Inflammatory macrophage treated with lipopolysaccharide for 4 hours (primary cell): ENCODE measurements at regions not wholly inside any gene's neighbourhood (a gene's known extent, or its start where the extent isn't known, plus 50 kb on each side); places are given as distances from the start of the nearest gene placed in this dataset.
"Not testable (repeated sequence)": the region's sequence is repeated elsewhere in the genome, so short reads cannot be mapped to it uniquely, and the experiment has no call there.

Experiments used
- DNase-seq: peaks from one replicate; pipeline ENCODE4 v3.0.0-alpha.2; 2020

DNA sequence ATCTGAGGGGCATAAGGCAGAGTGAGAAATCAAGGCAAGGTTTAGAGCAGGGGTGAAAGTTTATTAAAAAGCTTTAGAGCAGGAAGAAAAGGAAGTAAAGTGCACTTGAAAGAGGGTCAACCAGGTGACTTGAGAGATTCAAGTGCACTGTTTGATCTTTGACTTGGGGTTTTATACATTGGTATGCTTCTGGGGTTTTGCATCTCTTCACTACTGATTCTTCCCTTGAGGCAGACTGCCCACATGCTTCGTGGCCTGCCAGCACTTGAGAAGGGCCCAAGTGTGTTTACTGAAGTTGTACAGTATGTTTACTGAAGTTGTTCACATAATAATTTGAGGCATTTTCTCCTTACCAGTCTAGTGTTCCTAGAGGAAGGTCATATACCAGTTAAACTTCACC is 367.0 kb upstream of the UBE2E2 start:
- DNase-seq, result no peak

DNA sequence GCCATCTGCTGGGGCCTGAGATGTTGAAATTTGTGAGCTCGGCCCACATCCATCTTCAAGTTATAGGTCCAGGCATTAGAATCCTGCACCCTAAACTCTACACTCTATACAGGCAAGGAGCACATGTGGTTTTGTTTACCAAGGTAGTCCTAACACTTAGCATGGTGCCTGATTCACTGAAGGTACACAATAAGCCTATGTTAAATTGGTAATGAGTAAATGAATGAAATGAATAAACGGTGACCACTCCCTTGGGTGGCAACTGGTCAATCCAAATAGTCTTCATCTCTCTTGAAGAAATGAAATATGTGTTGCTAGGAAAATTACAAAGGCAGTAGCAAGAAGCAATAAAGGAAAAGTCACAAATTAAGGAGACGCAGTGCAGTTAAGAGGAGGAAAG is 359.3 kb upstream of the UBE2E2 start:
- no peak for DNase-seq

DNA sequence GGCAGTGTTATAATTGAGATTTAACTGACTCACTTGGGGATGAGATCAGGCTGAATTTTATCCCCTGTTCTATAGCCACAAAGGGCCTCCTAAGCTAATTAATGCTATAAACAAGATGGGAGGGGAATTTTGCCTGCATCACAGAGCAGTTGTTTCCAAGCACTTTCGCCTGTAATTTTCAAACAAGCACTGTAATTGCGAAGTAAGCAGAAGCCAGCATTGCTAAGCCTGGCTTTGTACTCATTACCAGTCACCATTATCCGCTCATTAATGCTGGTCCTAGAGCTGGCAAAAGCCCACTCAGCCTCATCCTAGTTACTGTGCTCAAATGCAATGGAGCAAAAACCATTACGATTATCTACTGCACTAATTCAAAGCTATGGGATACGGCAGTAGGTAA is 356.6 kb upstream of the UBE2E2 start:
- no peak for DNase-seq

DNA sequence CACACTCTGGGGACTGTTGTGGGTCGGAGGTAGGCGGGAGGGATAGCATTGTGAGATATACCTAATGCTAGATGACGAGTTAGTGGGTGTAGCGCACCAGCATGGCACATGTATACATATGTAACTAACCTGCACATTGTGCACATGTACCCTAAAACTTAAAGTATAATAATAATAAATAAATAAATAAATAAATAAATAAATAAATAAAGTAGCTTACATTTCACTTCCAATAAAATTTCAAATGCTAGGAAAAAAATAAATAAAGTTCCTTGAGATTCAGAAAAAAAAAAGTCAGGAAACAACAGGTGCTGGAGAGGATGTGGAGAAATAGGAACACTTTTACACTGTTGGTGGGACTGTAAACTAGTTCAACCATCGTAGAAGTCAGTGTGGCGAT is 353.5 kb upstream of the UBE2E2 start:
- DNase-seq, result not testable (repeated sequence)

DNA sequence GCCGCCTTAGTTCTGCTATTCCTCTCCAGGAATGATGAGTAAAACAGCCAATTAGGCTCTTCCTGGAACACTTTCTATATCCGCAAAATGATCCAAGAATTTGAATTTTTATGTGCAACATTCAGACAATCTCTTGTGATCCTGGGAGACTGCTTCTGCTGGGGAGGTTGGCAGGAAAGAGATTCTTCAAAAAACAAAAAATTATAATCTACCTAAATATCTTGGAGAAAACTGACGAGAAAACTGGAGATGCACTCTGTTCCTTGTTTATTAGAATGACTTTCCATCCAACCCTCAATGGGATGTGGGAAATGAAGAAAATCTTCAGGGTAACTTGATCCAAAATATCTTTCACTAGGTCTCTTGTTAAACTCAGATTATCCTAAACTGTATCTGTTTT is 346.3 kb upstream of the UBE2E2 start:
- no peak for DNase-seq

DNA sequence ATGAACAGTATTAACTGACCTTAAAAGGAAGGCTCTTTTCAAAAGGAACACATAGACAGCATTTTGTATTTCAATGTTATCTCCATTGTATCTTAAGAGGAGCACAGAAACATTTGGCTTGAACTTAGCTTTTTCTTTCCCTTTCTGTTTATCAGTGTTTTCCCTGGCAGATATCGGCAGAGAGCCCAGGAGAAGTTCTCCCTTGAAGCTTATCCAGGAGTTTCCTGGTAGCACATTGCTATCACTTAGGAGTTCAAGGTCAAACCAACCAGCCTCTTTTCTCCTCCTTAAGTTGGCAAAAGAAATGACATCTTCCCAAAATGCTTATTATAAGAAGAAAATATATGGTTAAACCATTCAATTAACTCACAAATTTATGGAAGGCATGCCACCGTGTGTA is 344.6 kb upstream of the UBE2E2 start:
- no peak for DNase-seq

DNA sequence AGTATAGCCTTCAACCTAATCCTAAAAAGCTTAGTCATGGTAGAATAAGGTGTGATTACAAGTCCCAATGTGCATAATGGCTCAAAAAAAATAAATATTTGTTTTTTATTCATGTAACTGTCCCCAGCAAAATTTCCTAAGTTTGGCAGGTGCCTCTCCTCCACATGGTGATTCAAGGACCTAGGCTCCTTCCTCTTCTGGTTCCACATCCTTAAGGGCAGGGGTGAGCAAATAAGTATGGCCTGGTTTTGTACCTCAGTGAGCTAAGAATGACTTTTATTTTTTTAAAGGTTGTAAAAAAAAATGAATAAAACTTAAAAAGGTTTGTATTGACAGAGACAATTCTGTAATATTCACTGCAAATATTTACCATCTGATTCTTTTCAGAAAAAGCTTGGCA is 343.5 kb upstream of the UBE2E2 start:
- no peak for DNase-seq

DNA sequence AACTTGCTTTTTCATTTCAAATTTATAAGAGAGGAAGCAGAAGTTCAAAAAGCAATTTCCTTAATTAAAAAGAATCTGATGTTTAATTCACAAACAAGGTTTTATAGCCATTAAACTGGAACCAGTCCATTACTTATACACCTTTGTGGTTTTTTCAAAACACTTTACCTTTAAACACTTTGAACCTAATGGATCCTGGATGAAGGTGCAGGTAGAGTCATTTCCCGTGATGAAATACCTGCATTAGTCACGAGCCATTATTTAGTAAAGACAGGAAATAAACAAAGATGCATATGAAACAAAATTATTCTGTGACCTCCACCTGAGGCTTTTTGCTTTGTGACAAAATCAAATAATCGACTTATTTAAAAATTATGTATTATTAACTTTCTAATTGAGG is 341.7 kb upstream of the UBE2E2 start:
- DNase-seq, result no peak

DNA sequence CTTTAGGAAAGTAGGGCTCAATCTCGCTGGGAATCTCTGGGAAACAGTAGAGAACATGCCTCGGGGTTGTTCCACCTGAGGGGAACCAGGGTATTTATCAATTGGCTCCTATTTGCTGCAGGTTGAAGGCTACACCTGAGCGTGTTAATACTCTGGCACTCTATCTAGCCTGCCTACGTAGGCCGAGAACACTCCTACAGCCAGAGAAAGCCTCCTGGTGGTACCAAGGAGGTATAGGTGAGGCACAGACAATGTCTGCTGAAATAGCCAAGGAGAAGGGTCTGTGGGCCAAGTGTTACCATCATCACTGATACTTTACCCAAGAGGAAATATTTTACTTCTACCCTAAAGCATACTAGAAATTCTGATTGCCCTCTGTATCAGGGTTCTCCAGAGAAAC is 341.0 kb upstream of the UBE2E2 start:
- DNase-seq, result no peak

DNA sequence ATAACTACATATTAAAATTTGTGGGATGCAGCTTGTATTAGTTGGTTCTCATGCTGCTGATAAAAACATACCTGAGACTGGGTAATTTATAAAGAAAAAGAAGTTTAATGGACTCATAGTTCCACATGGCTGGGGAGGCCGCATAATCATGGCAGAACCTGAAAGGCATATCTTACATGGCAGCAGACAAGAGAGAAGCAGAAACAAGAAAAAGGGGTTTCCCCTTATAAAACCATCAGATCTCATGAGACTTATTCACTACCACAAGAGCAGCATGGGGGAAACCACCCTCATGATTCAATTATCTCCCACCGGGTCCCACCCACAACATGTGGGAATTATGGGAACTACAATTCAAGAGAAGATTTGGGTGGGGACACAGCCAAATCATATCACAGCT is 320.3 kb upstream of the UBE2E2 start:
- peak; percentile 35 for DNase-seq

DNA sequence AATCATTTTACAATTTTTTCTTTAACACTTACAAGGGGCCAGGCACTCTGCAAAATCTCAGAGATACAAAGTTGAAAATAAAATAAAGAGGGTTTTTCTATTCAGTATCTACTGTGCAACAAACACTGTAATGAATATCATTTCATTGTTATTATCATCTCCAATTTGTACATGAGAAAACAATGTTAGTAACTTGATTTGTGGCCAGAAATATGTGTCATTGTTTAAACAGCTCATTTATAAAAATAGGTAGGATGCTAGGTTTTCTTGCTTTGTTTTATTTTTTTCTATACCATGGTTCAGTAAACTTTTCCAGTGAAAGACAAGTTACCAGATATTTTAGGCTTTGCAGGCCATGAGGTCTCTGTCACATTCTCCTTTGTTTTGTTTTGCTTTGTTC is 318.1 kb upstream of the UBE2E2 start:
- DNase-seq, result no peak

DNA sequence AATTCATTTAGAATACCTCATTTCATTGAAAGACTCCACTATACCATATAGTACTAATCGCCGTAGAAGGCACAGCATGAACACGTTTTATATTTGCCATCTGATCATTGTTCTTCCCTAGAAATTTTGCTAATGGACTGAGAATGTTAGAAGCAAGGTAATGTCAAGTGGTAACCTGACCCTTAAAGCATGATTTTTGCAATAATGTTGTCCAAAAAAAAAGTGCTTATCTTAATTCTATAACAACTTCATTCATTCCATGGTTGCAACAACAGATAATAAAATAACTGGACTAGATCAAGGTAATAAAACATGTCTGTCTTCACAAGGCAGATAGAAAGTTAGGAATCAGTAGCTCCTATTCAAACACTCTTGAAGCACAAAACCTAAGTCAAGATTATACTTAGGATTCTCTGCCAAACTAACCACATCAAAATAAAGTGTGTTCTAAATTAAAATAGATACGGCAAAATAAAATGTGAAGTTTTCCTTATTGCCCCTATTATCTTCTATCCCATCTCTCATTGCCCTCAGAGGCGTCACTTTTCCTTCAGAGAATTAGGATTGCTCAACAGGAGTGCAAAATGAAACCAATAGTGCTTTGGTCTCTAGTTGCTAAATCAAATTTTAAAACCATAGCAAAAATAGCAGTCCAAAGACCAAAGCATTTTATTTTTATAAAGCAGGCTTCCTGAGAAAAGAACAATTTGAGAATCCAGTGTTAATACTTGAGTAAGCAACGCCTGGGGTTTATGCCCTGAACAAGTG is 317.4 kb upstream of the UBE2E2 start:
- peak; percentile 38 for DNase-seq

DNA sequence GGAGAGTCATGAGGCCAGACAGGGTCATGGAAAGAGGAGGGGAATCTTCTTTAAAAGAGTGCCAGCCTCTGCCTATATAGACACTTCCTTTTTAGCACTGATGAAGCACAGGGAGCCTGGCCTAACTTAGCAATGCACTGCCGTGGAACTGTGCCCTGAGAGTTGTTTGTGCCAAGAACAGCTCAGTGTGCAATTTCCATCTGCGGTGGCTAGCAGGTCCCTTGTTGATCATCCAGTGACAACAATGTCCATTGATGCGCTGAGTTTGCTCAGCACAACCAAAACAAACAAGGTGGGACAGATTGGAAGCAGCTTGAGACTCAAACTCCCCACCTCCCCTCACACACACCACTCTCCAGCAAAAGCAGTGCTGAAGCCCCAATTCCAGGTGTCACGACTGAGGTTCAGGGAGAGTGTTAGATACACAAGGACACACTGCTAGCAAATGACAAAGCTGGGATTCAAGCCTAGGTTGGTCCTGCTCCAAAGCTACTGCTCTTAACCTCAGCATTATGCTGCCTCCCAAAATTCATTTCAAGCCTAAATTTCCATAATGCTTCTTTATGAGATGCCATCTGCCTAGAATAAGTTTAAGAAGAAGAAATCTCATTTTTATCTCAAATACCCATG is 316.6 kb upstream of the UBE2E2 start:
- DNase-seq, result no peak

DNA sequence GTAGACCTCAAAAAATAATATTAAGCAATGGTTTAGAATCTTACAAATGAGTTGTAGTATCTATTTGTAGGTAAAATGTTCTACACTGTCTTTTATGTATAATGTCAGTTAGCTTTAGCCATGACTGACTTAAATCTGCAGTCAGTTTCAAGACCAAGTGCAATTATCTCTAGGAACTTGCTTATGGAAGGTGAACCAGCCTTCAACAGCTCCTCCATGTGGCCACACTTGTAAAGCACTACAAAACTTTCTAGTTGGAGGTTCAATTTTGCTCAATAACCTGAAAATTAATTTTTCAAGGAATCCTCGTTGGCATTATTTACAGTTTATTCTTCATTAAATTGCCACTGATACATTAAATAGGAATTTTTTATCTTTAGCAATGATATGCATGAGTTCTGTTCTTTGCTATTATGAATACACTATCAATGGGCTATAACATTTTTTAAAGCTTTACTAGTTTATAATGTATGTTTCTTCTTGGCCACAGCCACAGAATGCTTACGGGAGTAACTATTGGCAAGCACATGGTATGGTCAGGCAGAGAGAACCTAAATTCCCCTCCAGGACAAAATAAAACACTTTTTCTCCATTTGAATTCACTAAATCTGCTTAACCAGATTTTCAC is 315.3 kb upstream of the UBE2E2 start:
- peak; percentile 36 for DNase-seq

DNA sequence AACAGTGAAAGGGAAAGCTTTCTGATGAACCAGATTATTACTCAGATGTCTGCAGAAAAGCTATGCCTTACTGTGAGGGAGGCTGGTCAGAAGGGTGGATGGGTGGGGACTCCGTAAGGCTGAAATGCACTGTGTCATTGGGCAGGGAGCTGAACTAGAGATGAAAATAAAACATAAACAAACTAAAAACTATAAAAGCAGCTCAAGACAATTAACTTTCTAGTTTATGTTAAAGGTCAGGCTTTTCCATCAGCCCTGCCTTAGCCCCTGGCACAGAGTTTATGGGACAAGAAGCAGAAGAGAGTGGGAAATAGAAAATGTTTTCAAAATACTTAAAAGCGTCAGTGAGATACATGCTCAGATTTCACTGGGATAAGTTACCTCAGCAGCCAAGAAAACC is 310.0 kb upstream of the UBE2E2 start:
- DNase-seq, result no peak

DNA sequence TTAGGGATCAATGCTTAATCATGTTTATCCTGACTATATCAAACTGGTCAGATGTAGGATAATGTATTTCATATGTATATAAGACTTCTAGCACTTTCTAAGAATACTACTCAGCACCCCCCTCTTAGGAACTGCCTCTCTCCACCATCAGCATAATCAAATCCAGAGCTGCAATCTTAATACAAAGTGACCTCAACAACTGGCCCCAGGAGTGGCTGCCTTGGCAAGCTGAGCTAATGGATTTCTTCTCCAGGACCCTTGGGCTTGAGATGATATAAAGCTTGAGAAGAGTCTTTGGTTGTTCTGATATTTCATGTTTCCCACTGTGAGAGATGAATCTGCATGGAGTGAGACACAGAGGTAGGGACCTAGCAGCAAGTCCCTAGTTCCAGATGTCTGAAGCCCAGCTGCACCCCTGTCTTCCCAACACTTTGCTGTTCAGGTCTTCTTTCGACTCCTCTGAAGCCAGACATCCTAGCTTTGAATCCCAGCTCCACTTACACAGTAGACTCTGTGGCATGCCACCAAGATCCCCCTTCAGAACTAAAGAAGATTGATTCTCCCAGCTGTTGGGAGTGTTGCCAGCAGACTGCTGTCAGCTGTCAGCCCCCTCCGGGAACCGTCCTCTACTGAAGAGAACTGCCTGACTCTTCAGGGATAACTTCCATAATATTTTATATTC is 309.3 kb upstream of the UBE2E2 start:
- no peak for DNase-seq

DNA sequence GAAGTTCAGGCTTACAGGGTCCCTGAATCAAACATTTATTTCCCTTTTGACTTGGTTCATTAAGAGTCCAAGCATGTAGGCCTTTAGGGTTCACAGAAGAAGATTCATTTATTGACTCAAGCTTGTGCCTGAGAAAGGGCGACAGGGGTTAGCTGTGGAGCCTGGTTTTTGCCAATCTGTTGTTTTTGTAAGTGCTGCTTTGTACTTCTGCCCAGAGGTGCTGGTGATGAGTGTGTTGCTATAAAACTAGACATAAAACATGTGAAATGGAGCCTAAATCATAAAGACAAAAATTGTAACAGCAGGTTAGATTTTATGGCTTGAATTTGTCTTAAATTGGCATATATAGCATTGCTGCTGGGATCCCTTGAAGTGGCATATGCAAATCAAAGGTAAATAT is 308.3 kb upstream of the UBE2E2 start:
- no peak for DNase-seq

DNA sequence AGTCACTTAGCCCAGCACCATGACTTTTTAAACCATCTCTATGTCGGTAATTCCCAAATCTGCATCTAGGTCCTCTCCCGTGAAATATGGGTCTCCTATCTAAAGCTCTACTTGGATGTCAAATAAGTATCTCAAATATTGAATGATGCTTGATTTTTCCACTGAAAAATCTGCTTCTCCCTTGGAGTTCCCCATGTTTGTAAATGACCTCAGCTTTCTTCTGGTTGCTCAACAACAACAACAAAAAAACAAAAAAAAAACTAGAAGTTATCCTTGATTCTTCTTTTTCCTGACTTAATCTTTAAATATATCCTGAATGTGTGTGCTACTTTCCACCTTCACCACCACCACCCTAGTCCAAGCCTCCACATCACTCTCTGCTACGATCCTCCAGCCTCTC is 307.5 kb upstream of the UBE2E2 start:
- peak; percentile 57 for DNase-seq

DNA sequence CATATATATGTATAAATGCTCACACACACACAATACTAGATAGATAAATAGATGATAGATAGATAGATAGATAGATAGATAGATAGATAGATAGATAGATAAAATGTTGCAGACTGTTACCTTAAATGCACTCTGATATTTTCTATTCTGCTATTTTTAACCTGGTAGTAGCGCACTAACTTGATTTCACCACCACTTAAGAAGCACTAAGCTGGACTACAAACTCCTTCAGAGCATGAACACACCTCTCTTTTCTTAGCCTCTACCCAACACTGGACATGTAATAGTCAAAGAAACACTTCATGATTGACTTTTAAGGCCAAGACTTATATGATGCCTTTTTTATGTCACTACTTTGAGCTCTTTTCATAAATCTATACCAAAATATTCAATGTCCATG is 304.6 kb upstream of the UBE2E2 start:
- no peak for DNase-seq

DNA sequence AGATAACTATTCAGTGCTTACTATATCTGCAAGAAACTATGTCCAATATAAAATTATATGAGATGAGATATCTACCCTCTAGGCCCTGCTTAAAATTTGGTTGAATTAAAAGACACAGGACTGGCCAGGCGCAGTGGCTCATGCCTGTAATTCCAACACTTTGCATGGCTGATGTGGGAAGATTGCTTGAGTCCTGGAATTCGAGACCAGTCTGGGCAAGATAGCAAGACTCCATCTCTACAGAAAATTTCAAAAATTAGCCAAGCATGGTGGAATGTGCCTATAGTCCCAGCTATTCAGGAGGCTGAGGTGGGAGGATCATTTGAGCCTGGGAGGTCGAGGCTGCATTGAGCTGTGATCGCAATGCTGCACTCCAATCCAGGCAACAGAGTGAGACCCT is 303.7 kb upstream of the UBE2E2 start:
- no peak for DNase-seq

DNA sequence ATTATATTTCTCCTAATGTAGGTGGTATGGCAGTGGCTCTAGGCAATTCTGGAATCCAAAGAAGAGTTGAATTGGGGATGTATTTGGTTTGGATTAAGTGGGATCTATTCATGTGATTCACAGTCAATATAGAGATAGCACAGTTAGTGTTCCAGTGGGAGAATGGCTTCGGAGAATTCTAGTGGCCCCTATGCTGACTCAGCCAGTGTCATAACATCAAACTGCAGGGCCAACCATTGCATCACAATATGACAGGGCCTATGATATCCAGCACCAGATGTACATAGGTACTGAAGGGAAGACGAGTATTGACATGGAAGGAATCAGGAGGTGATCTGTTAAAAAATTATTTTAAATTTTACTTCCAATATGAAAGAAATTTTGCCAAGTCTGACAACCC is 302.8 kb upstream of the UBE2E2 start:
- DNase-seq, result no peak

DNA sequence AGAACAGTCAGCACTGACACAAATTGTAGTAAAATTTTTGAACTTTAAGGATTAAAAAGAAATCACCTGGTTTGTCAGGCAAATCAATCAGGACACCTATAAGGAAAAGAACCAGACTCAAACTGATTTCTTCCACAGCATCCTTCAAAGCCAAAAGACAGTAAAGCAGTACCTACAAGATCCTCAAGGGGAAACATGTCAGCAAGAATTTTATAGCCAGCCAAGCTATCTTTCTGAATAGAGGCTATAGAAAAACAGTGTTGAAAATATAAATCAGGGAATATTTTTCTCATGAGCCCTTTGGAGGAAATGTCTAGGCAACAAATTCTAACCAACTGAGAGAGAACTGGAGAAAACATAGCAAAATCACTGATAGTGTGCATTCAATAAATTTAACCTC is 301.4 kb upstream of the UBE2E2 start:
- no peak for DNase-seq

DNA sequence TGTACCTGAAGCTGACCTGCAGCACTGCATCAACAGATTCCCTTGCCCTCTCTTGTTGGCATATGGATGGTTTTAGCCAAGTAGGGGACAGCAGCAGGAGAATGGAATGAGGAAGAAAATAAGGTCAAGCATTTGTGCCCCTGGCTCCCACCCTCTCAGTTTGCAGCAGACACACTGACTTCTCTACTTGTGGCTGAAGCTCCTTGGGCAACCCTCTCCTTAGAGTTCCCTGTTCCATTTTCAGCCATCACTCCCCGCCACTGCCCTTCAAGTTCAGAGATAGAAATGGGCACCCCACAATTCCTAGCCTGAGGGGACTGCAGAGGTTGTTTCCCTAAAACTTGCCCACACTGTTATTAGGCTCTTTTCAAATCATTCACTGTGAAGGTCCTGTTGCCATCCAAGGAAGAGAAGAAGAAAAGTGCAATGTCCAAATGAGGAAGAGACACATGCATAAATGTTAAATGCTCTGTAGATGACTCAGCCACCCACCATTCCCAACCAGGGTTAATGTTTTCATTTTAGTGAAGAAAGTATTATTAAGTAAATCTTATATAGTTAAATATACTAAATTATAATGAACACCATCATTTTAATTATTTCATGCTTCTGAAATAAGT is 295.9 kb upstream of the UBE2E2 start:
- peak; percentile 64 for DNase-seq

DNA sequence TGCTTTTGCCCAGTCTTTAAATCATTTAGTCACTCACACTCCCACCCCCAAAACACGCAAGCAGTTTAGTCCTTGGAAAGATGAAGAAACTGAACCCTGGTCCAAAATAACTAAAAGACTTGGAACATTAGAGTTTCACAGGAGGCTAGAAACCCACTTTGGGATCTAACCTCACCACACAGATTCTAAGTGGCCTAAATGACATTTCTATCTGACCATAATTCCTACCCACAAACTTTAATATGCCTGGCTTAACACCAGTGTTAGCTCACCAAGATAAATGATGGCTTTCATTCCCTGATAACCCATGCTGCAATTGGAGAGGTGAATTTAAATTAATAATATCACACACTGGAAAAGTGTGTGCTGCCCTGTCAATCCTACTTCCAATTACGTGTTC is 295.3 kb upstream of the UBE2E2 start:
- DNase-seq, result no peak
